Endothelial cell of umbilical vein (primary cell): ENCODE measurements at regions not wholly inside any gene's neighbourhood (a gene's known extent, or its start where the extent isn't known, plus 50 kb on each side); places are given as distances from the start of the nearest gene placed in this dataset.

Experiments
- BruUV-seq: library from RNA; stranded (reverse); fragments of 400-500 nt; replicated peaks from 2 replicates; lab custom pipeline; 2021; lab: Mats Ljungman, UMichigan
- CTCF ChIA-PET: fragments of 300-600, 350-600 bp; sonication (Branson Sonifier 250); formaldehyde crosslinking; loops from one replicate; lab custom pipeline; 2021; ENCODE audit warnings: antibody characterized with exemption, inconsistent platforms; lab: Charles Lee
- POLR2A ChIA-PET: fragments of 300-600, 350-600 bp; sonication (Branson Sonifier 250); formaldehyde crosslinking; loops from one replicate; lab custom pipeline; 2021; ENCODE audit warnings: antibody characterized with exemption, inconsistent platforms; lab: Charles Lee
- DNase-seq: peaks from one replicate; pipeline ENCODE4 v3.0.0-alpha.2; 2011; ENCODE audit warnings: low read depth, low spot score
- FAIRE-seq: peaks from 2 replicates; lab custom pipeline; 2011; peaks lifted over from hg19 to GRCh38; lab: Jason Lieb, UNC
- H2AFZ ChIP-seq: 2 replicates; pipeline ENCODE4 v1.6.0; 2012; ENCODE audit warnings: low read depth, low read length, control low read depth, inconsistent platforms
- H3K27ac ChIP-seq: 2 replicates; pipeline ENCODE4 v1.5.1; 2011; ENCODE audit warnings: low read depth, mild to moderate bottlenecking, control low read depth, low read length, moderate library complexity; ENCODE audit not compliant: insufficient read depth
- H3K27me3 ChIP-seq, 2 experiments: 2 replicates each; pipeline versions ENCODE4 v1.6.0 to v1.6.1; 2011; ENCODE audit warnings: low read length in 2 of 2, mixed read lengths in 1 of 2; ENCODE audit not compliant: control insufficient read depth in 2 of 2, insufficient read depth in 2 of 2
- H3K36me3 ChIP-seq, 2 experiments: 2 replicates in 1 of 2; 3 replicates in 1 of 2; pipeline ENCODE4 v1.5.1; 2011; ENCODE audit warnings: low read length in 2 of 2, mild to moderate bottlenecking in 1 of 2, moderate library complexity in 1 of 2; ENCODE audit not compliant: control insufficient read depth in 2 of 2, insufficient read depth in 2 of 2; ENCODE audit errors: extremely low read depth in 1 of 2
- H3K4me1 ChIP-seq: 3 replicates; pipeline ENCODE4 v1.5.1; 2011; ENCODE audit warnings: mild to moderate bottlenecking, low read length; ENCODE audit not compliant: control insufficient read depth, insufficient read depth; ENCODE audit errors: extremely low read depth
- H3K4me2 ChIP-seq: 2 replicates; pipeline ENCODE4 v1.6.1; 2011; ENCODE audit warnings: low read length, control low read depth, mixed read lengths; ENCODE audit not compliant: insufficient read depth
- H3K4me3 ChIP-seq, 3 experiments: fragments of 200-600 bp in 1 of 3; sonication (generic), shearing (Covaris generic) in 1 of 3; replicated peaks in 1 of 3; 2 replicates each; pipeline ENCODE4 v1.5.1; 2011 to 2016; ENCODE audit warnings: control low read depth in 3 of 3, low read length in 3 of 3, mild to moderate bottlenecking in 2 of 3, inconsistent platforms in 1 of 3, low read depth in 1 of 3, moderate library complexity in 1 of 3; ENCODE audit not compliant: insufficient read depth in 1 of 3
- H3K79me2 ChIP-seq: 2 replicates; pipeline ENCODE4 v1.6.0; 2012; ENCODE audit warnings: low read length, inconsistent platforms; ENCODE audit not compliant: control insufficient read depth, insufficient read depth
- H3K9ac ChIP-seq: replicated peaks from 2 replicates; pipeline ENCODE3; 2011; ENCODE audit warnings: low read length, control low read depth; ENCODE audit not compliant: insufficient read depth; ENCODE audit errors: extremely low read depth
- H3K9me1 ChIP-seq: replicated peaks from 3 replicates; pipeline ENCODE4 v1.6.0; 2011; ENCODE audit warnings: mild to moderate bottlenecking, low read length; ENCODE audit not compliant: control insufficient read depth, insufficient read depth; ENCODE audit errors: extremely low read depth
- H3K9me3 ChIP-seq: replicated peaks from 2 replicates; pipeline ENCODE4 v1.5.1; 2012; ENCODE audit warnings: low read length, inconsistent platforms; ENCODE audit not compliant: control insufficient read depth, insufficient read depth
- H4K20me1 ChIP-seq: replicated peaks from 2 replicates; pipeline ENCODE3; 2011; ENCODE audit warnings: mild to moderate bottlenecking, low read length; ENCODE audit not compliant: control insufficient read depth, insufficient read depth; ENCODE audit errors: extremely low read depth
- CTCF ChIP-seq, 2 donors: IDR thresholded peaks; 1 replicate in 1 of 2; 2 replicates in 1 of 2; pipeline ENCODE4 v1.5.1; 2011; ENCODE audit warnings: low read length in 2 of 2, mild to moderate bottlenecking in 2 of 2, moderate library complexity in 2 of 2, control low read depth in 1 of 2, inconsistent platforms in 1 of 2, low read depth in 1 of 2; ENCODE audit not compliant: insufficient read depth in 1 of 2; ENCODE audit errors: extremely low read depth in 1 of 2
- EZH2 ChIP-seq: IDR thresholded peaks from 2 replicates; pipeline ENCODE4 v1.6.1; 2012; ENCODE audit warnings: borderline replicate concordance, low read depth, mild to moderate bottlenecking, moderate library complexity, low read length, inconsistent platforms; ENCODE audit not compliant: severe bottlenecking
- FOS ChIP-seq: IDR thresholded peaks from 2 replicates; pipeline ENCODE4 v1.6.1; 2011; ENCODE audit warnings: mild to moderate bottlenecking, low read length, moderate library complexity, borderline replicate concordance; ENCODE audit not compliant: insufficient read depth
- GATA2 ChIP-seq: IDR thresholded peaks from 2 replicates; pipeline ENCODE4 v1.7.0; 2011; ENCODE audit warnings: low read depth, mild to moderate bottlenecking, moderate library complexity, mixed read lengths, low read length; ENCODE audit not compliant: insufficient read length, insufficient read depth
- JUN ChIP-seq: IDR thresholded peaks from 2 replicates; pipeline ENCODE4 v1.6.1; 2011; ENCODE audit warnings: borderline replicate concordance, low read depth; ENCODE audit not compliant: insufficient read length, insufficient read depth
- MAX ChIP-seq: IDR thresholded peaks from 2 replicates; pipeline ENCODE4 v1.6.1; 2011; ENCODE audit not compliant: insufficient read depth, insufficient read length
- MYC ChIP-seq: IDR thresholded peaks from one replicate; pipeline ENCODE4 v1.6.1; 2011; ENCODE audit warnings: mild to moderate bottlenecking, low read depth, low read length
- POLR2A ChIP-seq: IDR thresholded peaks from 2 replicates; pipeline ENCODE4 v1.6.1; 2012; ENCODE audit warnings: low read depth, mild to moderate bottlenecking, control low read depth, low read length
- POLR2AphosphoS5 ChIP-seq: IDR thresholded peaks from 2 replicates; pipeline ENCODE4 v1.6.1; 2012; ENCODE audit warnings: low read depth, mild to moderate bottlenecking, control low read depth, low read length, moderate library complexity; ENCODE audit not compliant: insufficient read depth
- dilution Hi-C: fragments of 300-500 bp; cut with MboI; formaldehyde crosslinking; loops from one replicate; pipeline ENCODE4 v1.15.0; 2019; ENCODE audit warnings: low sequenced_read_pairs; ENCODE audit not compliant: extremely low pct_ligation_motif_present
- intact Hi-C: fragments of 100-400 bp; cut with micrococcal nuclease; formaldehyde crosslinking; loops from one replicate; pipeline ENCODE4 v1.10.0; 2022

GRCh38 chr3:161969867-161970266 is 473.3 kb downstream of the OTOL1 start:
- Histone ChIP-seq H3K27me3 (no peaks in the 10 kb centered on the region), H2AFZ (no peak overlapping the region), H3K4me1 (no peaks in the 10 kb centered on the region), H3K27ac (no peak overlapping the region), H4K20me1 (no peaks in the 10 kb centered on the region), H3K9me1 (no peaks in the 10 kb centered on the region), H3K79me2 (no peaks in the 10 kb centered on the region), H3K9ac (no peak overlapping the region), H3K36me3 (no peaks in the 10 kb centered on the region), H3K9me3 (peaks cover 2% of the 10 kb centered on the region), H3K4me2 (no peak overlapping the region), H3K4me3 (no peak overlapping the region)
- no TSS peak for BruUV-seq
- DNase-seq (no peak), FAIRE-seq (no peak)
- dilution Hi-C loops: no loop called here
- intact Hi-C loops: no loop called here
- TF ChIP-seq MAX (no peak), EZH2 (no peak), FOS (no peak), JUN (no peak), MYC (no peak), CTCF (IDR thresholded peaks at IDR 0.05; ENCODE audit: extremely low read depth in 1 of 2, insufficient read depth in 1 of 2, low read depth in 1 of 2, low read length in 2 of 2) (no peak), GATA2 (no peak), POLR2AphosphoS5 (no peak), POLR2A (no peak)
- ChIA-PET CTCF (no interaction called here), POLR2A (no interaction called here)
